ENCODE measurements at regions not wholly inside any gene's neighbourhood (a gene's known extent, or its start where the extent isn't known, plus 50 kb on each side); places are given as distances from the start of the nearest gene placed in this dataset.
"Not testable (repeated sequence)": the region's sequence is repeated elsewhere in the genome, so short reads cannot be mapped to it uniquely, and the experiment has no call there.

DNA sequence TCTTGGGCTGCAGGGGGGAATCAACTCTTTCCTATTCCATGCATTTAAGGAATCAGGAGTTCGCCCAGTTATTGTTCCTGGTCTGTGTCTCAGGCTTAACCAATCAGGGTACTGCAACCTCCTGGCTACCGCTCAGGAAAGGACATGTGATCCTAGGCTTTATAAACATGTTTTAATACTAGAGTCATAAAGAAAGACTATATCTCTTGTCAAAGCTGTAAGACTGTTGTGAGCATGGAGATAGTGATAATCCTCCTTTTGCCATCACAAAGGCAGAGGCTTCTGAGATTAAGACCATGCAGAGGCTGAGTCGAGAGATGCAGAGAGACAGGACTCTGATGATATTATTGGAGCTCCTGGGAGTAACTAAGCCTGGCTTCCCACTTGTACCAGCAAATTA, 137.0 kb downstream of the YIPF5 start:
- no peak for DNase-seq (ENCODE audit: low read depth, low spot score)

GRCh38 chr5:144035046-144035740, 135.3 kb downstream of the YIPF5 start:
- no peak for DNase-seq (ENCODE audit: low read depth, low spot score)
- no peak overlapping the region for H3K4me3 ChIP-seq (ENCODE audit: low read length)

More for the DNA sequence above, 137.0 kb downstream of the YIPF5 start:
- H3K4me3 ChIP-seq (ENCODE audit: low read length) = no peak overlapping the region

DNA sequence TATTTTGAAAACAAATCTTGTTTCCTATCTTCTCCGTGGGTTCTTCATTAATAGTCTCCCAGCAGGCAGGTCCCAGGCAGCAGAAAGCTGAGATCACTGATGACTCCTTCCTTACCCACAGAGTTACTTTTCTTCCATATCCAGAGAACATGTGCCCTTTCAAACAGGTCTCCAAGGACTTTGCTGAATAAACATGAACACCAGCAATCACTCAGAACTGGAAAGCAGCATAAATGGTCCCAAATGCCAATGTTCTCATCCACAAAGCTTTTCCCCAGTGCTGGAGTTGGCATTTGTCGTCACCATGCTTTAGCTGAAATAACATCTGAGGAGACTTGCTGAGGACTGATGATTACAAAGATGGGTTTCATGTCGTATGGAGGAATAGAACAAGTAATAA, 134.0 kb downstream of the YIPF5 start:
- no peak for DNase-seq (ENCODE audit: low read depth, low spot score)

GRCh38 chr5:144040615-144041305, 129.7 kb downstream of the YIPF5 start:
- H3K4me3 ChIP-seq (ENCODE audit: low read length) = no peak overlapping the region
- DNase-seq (ENCODE audit: low read depth, low spot score) = no peak

More for the DNA sequence above, 134.0 kb downstream of the YIPF5 start:
- no peak overlapping the region for H3K4me3 ChIP-seq (ENCODE audit: low read length)

DNA sequence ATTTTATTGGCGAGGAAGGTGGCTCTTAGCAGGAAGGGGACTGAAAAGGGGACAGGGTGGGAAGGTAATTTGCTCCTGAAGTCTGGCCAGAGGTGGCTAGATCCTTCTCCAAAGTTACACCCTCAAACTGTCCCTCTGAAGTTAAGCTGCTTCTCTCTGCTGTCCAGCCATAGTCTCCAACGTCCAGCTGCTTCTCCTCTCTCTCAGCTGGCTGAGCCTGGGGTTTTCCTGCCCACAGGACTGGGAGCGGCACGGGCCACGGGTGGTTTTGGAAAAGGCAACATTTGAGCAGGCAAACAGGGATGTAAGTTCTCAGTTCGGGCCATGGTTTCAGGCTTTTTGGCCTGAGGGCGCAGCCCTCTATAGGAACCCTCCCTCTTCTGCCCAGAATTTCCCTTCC, 128.3 kb downstream of the YIPF5 start:
- H3K4me3 ChIP-seq (ENCODE audit: low read length) = no peak overlapping the region
- no peak for DNase-seq (ENCODE audit: low read depth, low spot score)

DNA sequence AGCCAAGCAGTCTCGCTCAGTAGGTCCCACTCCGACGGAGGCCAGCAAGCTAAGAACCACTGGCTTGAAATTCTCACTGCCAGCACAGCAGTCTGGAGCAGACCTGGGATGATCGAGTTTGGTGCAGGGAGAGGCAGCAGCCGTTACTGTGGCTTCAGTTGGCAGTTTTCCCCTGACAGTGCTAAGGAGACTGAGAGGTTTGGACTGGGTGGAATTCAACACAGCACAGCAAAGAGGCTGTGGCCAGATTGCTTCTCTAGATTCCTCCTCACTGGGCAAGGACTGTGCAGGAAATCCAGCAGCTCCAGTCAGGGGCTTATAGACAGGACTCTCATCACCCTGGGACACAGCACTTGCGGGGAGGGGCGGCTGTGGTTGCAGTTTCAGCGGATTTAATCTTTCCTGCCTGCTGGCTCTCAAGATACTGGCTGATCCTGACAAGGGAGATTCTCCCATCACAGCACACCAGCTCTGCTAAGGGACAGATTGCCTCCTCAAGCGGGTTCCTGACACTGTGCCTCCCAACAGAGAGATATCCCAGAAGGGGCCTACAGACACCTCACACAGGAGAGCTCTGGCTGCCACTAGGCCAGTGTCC, 122.1 kb downstream of the YIPF5 start:
- no peak for DNase-seq (ENCODE audit: low read depth, low spot score)
- no peak overlapping the region for H3K4me3 ChIP-seq (ENCODE audit: low read length)

- DNase-seq (ENCODE audit: low read depth, low spot score) = peak; percentile 7
- not testable (repeated sequence) for H3K4me3 ChIP-seq (ENCODE audit: low read length)
These were observed 115.1 kb downstream of the YIPF5 start for GRCh38 chr5:144055391-144055790.

DNA sequence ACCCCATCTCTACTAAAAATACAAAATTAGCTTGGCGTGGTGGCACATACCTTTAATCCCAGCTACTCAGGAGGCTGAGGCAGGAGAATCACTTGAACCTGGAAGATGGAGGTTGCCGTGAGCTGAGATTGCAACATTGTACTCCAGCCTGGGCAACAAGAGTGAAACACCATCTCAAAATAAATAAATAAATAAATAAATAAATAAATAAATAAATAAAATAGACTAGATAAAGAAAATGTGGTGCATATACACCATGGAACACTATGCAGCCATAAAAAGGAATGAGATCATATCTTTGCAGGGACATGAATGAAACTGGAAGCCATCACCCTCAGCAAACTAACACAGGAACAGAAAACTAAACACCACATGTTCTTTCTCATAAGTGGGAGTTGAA, 110.4 kb downstream of the YIPF5 start:
- not testable (repeated sequence) for DNase-seq (ENCODE audit: low read depth, low spot score)

GRCh38 chr5:144060598-144060997, 109.9 kb downstream of the YIPF5 start:
- no peak overlapping the region for H3K4me3 ChIP-seq (ENCODE audit: low read length)
- no peak for DNase-seq (ENCODE audit: low read depth, low spot score)

More for the DNA sequence above, 110.4 kb downstream of the YIPF5 start:
- not testable (repeated sequence) for H3K4me3 ChIP-seq (ENCODE audit: low read length)

DNA sequence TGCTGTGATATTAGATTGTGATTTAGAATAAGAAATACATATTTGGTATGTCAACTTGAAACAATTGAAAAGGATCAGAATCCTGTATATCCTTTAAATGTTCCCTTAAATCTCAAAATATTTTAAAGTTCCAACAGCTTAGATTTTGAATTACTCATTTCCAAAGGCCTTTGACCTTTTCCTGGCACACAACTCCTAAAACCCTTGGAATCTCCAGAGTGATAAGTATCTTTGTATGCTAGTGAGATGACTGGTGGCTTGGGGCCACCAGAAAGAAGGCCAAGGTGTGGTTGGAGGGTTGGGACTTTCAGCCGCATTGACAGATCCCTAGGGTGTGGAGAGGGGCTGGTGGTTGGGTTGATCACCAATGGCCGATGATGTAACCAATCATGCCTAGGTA, 104.7 kb downstream of the YIPF5 start:
- DNase-seq (ENCODE audit: low read depth, low spot score) = no peak
- no peak overlapping the region for H3K4me3 ChIP-seq (ENCODE audit: low read length)

- H3K4me3 ChIP-seq (ENCODE audit: low read length) = no peak overlapping the region
- DNase-seq (ENCODE audit: low read depth, low spot score) = no peak
These were observed 97.9 kb downstream of the YIPF5 start for GRCh38 chr5:144072518-144072927.

GRCh38 chr5:144076521-144077083, 93.9 kb downstream of the YIPF5 start:
- no peak for DNase-seq (ENCODE audit: low read depth, low spot score)
- no peak overlapping the region for H3K4me3 ChIP-seq (ENCODE audit: low read length)

DNA sequence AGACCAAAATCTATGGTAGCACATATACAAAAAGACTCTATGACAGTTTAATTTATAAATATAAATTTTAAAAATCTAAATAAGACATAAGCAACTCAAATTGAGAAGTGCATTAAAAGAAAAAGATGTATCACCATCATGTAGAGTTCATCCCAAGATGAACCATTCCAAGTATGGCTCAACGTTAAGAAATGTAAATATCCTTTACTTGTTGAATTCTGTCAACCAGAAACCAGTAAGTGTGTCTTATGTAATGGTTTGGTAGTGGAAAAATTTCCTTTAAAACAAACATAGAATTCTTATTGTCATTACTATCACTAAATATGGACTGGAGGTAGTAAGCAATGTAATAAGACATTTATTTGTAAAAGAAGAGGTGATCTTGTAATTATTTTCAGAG, 87.3 kb downstream of the YIPF5 start:
- DNase-seq (ENCODE audit: low read depth, low spot score) = no peak
- H3K4me3 ChIP-seq (ENCODE audit: low read length) = no peak overlapping the region

DNA sequence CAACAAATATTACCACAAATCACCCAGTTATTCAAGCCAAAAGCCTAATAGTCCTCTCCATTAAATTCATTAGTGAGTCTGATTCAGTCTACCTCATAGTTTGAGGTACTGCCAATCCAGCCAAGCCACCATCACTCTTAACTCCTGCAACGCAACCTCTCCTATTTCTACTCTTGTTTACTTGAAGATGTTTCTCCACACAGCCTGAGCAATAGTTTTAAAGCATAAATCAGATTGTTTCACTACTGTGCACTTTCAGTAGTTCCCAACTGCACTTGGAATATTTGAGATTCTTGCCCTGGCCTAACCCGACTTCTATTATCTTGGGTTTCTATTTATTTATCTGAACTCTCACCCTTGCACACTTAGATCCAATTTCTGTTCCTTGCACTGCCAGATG, 85.5 kb downstream of the YIPF5 start:
- DNase-seq (ENCODE audit: low read depth, low spot score) = no peak
- H3K4me3 ChIP-seq (ENCODE audit: low read length) = no peak overlapping the region

DNA sequence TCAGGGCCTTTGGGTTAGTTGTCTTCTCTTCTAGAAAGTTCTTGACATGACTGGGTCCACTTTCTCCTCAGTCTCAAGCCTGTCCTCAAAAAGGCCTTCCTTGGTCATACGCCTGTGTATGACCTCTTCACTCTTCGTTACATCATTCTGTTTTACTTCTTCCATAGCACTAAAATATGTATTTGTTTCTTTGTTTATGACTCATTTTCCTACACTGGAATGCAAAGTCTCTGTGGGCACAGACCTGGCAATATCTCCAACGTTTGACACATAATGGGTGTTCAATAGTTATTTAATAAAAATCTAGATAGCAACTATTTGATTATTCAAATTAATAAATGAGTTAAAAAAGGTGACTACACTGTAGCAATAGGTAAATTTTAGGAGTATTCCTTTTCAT, 85.1 kb downstream of the YIPF5 start:
- no peak for DNase-seq (ENCODE audit: low read depth, low spot score)
- H3K4me3 ChIP-seq (ENCODE audit: low read length) = no peak overlapping the region

DNA sequence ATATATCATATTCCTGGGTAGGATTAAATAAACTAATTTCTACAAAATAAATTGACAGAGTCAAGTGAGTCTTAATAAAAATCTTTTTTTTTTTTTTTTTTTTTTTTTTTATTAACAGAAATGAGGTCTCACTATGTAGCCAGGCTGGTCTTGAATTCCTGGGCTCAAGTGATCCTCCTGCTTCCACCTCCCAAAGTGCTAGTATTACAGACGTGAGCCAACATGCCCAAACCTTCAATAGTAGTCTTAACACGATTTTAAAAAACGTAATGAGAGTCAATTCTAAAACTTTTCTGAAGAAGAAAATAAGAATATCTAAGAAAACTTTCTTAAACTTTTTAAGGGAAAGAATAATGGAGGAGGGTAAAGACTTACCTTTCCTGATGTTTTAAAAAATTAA, 84.2 kb downstream of the YIPF5 start:
- H3K4me3 ChIP-seq (ENCODE audit: low read length) = no peak overlapping the region
- DNase-seq (ENCODE audit: low read depth, low spot score) = no peak

- no peak for DNase-seq (ENCODE audit: low read depth, low spot score)
- H3K4me3 ChIP-seq (ENCODE audit: low read length) = no peak overlapping the region
These were observed 82.9 kb downstream of the YIPF5 start for GRCh38 chr5:144087576-144087975.

DNA sequence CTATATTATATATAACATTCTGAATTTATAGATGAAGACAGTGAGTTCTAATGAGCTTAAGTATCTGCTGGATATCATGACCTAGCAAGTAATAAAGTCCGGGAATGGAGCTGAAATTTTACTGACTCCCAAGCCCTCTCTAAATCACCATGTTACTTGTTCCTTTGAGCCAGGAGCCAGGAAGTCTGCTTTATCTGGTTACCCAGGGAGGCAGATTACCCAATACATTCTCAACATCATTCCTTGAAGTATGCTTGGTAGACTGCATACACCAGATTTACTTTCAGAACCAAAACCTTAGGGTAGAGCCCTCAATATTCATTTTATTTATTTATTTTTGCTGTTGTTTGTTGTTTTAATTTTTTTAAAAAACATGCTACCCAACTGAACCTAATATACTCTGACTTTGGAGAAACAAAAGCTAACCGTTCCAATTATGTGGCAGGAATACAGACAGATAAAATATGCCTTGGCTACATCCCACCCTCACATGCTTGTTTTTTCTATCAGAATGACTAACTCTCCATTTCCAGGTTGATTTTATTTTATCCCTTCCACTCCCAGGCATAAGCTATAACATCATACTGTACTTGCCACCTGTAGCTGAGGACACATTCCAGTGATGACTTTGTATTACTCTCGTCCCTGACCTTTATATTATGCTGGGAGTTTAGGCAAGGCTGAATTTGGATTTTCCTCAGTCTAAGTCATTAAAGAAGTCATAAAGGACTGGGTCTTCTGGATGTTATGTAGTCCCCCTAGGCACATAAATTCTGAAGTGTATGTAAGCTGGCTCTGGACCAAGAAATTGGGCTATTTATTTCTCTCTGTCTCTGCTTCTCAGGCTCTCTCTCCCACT, 82.0 kb downstream of the YIPF5 start:
- no peak overlapping the region for H3K4me3 ChIP-seq (ENCODE audit: low read length)
- no peak for DNase-seq (ENCODE audit: low read depth, low spot score)

- DNase-seq (ENCODE audit: low read depth, low spot score) = no peak
These were observed 80.9 kb downstream of the YIPF5 start for GRCh38 chr5:144089401-144090021.

More at GRCh38 chr5:144089401-144090021, 80.9 kb downstream of the YIPF5 start:
- H3K4me3 ChIP-seq (ENCODE audit: low read length) = no peak overlapping the region
